Heart left ventricle (tissue), 16 donors: ENCODE measurements at regions not wholly inside any gene's neighbourhood (a gene's known extent, or its start where the extent isn't known, plus 50 kb on each side); places are given as distances from the start of the nearest gene placed in this dataset.
A peak's percentile ranks its signal among the peaks of the same experiment; 100 is the strongest.

ENCODE experiments used
- ATAC-seq, 4 donors: fragments of 200-7000 bp; cut with Tn5 transposase; one replicate each; pipeline ENCODE4 v1.9.1; 2020 to 2022; ENCODE audit warnings: moderate library complexity in 4 of 4, mild to moderate bottlenecking in 3 of 4, moderate number of reproducible peaks in 1 of 4
- DNase-seq, 5 donors: peaks; one replicate each; pipeline ENCODE4 v3.0.0-alpha.2; 2020
- H3K27ac ChIP-seq, 12 donors: fragments of 200-600 bp; sonication (generic) in 4 of 12; one replicate each; pipeline versions ENCODE4 v1.5.0 to v1.8.0; 2016 to 2022; ENCODE audit warnings: mild to moderate bottlenecking in 2 of 12
- H3K27me3 ChIP-seq, 9 donors: fragments of 200-600 bp; sonication (generic) in 2 of 9; one replicate each; pipeline versions ENCODE4 v1.5.1 to v1.8.0; 2016 to 2022; ENCODE audit warnings: mild to moderate bottlenecking in 3 of 9
- H3K36me3 ChIP-seq, 9 donors: fragments of 200-600 bp; sonication (generic) in 2 of 9; one replicate each; pipeline versions ENCODE4 v1.5.0 to v1.8.0; 2018 to 2022; ENCODE audit warnings: mild to moderate bottlenecking in 2 of 9
- H3K4me1 ChIP-seq, 12 donors: fragments of 200-600 bp; sonication (generic) in 4 of 12; one replicate each; pipeline versions ENCODE4 v1.5.0 to v1.8.0; 2016 to 2022; ENCODE audit warnings: mild to moderate bottlenecking in 3 of 12
- H3K4me3 ChIP-seq, 12 donors: fragments of 200-600 bp; sonication (generic) in 4 of 12; one replicate each; pipeline versions ENCODE4 v1.5.0 to v1.8.0; 2017 to 2022; ENCODE audit warnings: mild to moderate bottlenecking in 9 of 12, moderate library complexity in 4 of 12
- H3K9me3 ChIP-seq, 12 donors: fragments of 200-600 bp; sonication (generic) in 4 of 12; one replicate each; pipeline versions ENCODE4 v1.5.0 to v1.8.0; 2016 to 2022; ENCODE audit warnings: mild to moderate bottlenecking in 1 of 12
- POLR2A ChIP-seq, 2 donors: fragments of 450-650 bp; IDR thresholded peaks; one replicate each; pipeline ENCODE4 v1.6.1; 2017; ENCODE audit warnings: antibody characterized with exemption in 2 of 2, mild to moderate bottlenecking in 2 of 2, moderate library complexity in 2 of 2
- WGBS, 4 donors: extraction: QIAGEN DNeasy Blood & Tissue Kit in 2 of 4; methylation state at CpG; one replicate each; pipeline versions ENCODE4 v1.1.5 to v1.1.7; 2013 to 2018; 5-methylcytosine and 5-hydroxymethylcytosine counted together
- intact Hi-C, 10 donors: fragments of 100-400 bp; cut with DNase I; formaldehyde crosslinking; loops; one replicate each; pipeline versions ENCODE4 v1.11.1 to v1.14.2; 2022
- TF ChIP-seq, protein P1 (sequence below), 12 donors: fragments of 200-600 bp; sonication (generic) in 4 of 12; IDR thresholded peaks; one replicate each; pipeline versions ENCODE4 v1.5.0 to v1.8.0; 2018 to 2022; ENCODE audit warnings: antibody characterized with exemption in 12 of 12, mild to moderate bottlenecking in 5 of 12
- donor health status: ischemic (EF 13 %, LVEDD 7.1; RV severe dilation, severe dysfunction).
- donor health status: healthy with polysubstance abuse.
- donor health status: DM: no; HTN: yes; CAD: no.
- donor health status: DM: no; HTN: no; CAD: no.
- donor health status: ischemic (EF 25% LVEDD 6.9; RV normal size, moderate dysfunction).
- donor health status: ischemic (EF 25% LVEDD 5.7; RV mildly dilated, moderate dysfunction).
- donor health status: healthy.
- donor health status: DM: yes; HTN: yes; CAD: no.
- donor health status: ischemic (EF 35%, LVEDD 5.7; RV mildly dilated, moderate dysfunction).
- donor health status: nonischemic (EF 11% LVEDD 7.7; RV severe dilation, severe dysfunction).
- donor health status: DM: yes; HTN: yes; CAD: no.
- donor health status: PGD.
- donor health status: ischemic (EF 29% LVEDD 5.4; RV normal size, mild dysfunction).
- donor health status: nonischemic (EF 23%, LVEDD 6.1; RV moderate dilation, normal function).

- peaks cover 0 to 3% (median 0%) of the 10 kb centered on the region in 12 donors for H3K4me1 ChIP-seq
- TF ChIP-seq, protein P1, sequence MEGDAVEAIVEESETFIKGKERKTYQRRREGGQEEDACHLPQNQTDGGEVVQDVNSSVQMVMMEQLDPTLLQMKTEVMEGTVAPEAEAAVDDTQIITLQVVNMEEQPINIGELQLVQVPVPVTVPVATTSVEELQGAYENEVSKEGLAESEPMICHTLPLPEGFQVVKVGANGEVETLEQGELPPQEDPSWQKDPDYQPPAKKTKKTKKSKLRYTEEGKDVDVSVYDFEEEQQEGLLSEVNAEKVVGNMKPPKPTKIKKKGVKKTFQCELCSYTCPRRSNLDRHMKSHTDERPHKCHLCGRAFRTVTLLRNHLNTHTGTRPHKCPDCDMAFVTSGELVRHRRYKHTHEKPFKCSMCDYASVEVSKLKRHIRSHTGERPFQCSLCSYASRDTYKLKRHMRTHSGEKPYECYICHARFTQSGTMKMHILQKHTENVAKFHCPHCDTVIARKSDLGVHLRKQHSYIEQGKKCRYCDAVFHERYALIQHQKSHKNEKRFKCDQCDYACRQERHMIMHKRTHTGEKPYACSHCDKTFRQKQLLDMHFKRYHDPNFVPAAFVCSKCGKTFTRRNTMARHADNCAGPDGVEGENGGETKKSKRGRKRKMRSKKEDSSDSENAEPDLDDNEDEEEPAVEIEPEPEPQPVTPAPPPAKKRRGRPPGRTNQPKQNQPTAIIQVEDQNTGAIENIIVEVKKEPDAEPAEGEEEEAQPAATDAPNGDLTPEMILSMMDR (IDR thresholded peaks at IDR 0.05), result no peak
- no peak for TF ChIP-seq POLR2A (IDR thresholded peaks at IDR 0.05)
- DNase-seq (no peak), ATAC-seq (no peak)
- peaks cover 0 to 21% (median 0%) of the 10 kb centered on the region in 9 donors for H3K36me3 ChIP-seq
- H3K27ac ChIP-seq, result peak overlapping the region in 2 of 12 donors; percentile 46 to 55
- H3K27me3 ChIP-seq, result no peaks in the 10 kb centered on the region
- H3K9me3 ChIP-seq, result no peaks in the 10 kb centered on the region
- WGBS, 4 donors, result 83 to 89% (median 88%) methylated on average over 2 of the region's 2 CpGs
- intact Hi-C loops, result no loop called here
- H3K4me3 ChIP-seq, result no peak overlapping the region
Observed at GRCh38 chr14:71687166-71687831, 244.9 kb upstream of the RGS6 start.

DNA sequence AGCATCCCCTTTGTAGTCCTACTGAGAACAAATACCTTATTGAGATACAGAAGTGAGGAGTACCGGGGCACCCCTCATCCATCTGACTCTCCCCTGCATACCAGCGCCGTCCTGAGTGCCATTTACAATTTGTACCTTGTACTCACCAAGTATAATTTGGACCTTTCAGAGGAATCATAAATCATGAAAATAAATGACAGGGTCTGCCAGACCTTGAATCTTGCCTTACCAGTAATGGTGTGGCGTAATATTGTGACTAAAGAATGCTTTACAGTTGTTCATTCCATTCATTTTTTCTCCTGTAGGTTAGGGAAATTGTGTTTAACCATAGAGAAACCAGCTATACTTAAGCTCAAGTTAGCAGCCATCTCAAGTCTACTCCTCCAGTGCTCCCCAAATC, 243.7 kb upstream of the RGS6 start:
- 94 to 98% (median 96%) methylated on average over 4 of the region's 4 CpGs for WGBS, 4 donors
- no peak for DNase-seq
- H3K27ac ChIP-seq, result peak overlapping the region in 1 of 12 donors; percentile 55

GRCh38 chr14:71690478-71690877, 241.8 kb upstream of the RGS6 start:
- intact Hi-C loops, result no loop called here
- Histone ChIP-seq H3K4me3 (no peak overlapping the region), H3K27me3 (no peaks in the 10 kb centered on the region), H3K36me3 (peaks cover 0 to 10% (median 0%) of the 10 kb centered on the region in 9 donors), H3K27ac (no peak overlapping the region), H3K4me1 (peaks cover 0 to 3% (median 0%) of the 10 kb centered on the region in 12 donors), H3K9me3 (peaks cover 0 to 4% (median 0%) of the 10 kb centered on the region in 12 donors)
- WGBS, 4 donors, result 95 to 97% (median 95%) methylated on average over 2 of the region's 2 CpGs
- DNase-seq (no peak), ATAC-seq (no peak)
- no peak for TF ChIP-seq POLR2A (IDR thresholded peaks at IDR 0.05)
- TF ChIP-seq, protein P1 (IDR thresholded peaks at IDR 0.05), result no peak

More for the DNA sequence above, 243.7 kb upstream of the RGS6 start:
- intact Hi-C loops, result no loop called here
- peaks cover 0 to 21% (median 0%) of the 10 kb centered on the region in 9 donors for H3K36me3 ChIP-seq
- H3K27me3 ChIP-seq, result no peaks in the 10 kb centered on the region
- no peak for ATAC-seq
- H3K4me1 ChIP-seq, result peaks cover 0 to 3% (median 0%) of the 10 kb centered on the region in 12 donors
- H3K4me3 ChIP-seq, result no peak overlapping the region
- no peak for TF ChIP-seq POLR2A (IDR thresholded peaks at IDR 0.05)
- TF ChIP-seq, protein P1 (IDR thresholded peaks at IDR 0.05), result no peak
- H3K9me3 ChIP-seq, result peaks cover 0 to 4% (median 0%) of the 10 kb centered on the region in 12 donors

DNA sequence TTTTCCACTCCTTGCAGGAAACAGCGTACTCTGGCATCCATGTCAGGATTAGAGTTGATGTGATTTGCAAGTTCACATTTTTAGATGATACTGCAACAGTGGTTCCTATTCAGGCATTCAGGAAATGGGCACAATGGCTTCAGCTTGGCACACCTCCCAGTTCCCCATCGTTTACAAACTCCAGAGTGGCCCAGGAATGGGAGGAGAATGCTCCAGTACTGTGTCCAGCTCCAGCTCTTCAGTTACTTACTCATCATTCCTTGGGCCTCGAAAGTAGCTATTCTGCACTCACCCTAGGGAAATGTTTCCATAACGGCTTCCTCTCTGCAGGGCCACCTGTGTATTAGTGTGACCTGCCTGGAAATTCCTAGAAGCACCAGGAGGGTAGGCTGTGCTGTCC, 239.7 kb upstream of the RGS6 start:
- Histone ChIP-seq H3K36me3 (no peaks in the 10 kb centered on the region), H3K4me1 (no peaks in the 10 kb centered on the region), H3K27ac (no peak overlapping the region), H3K27me3 (no peaks in the 10 kb centered on the region), H3K9me3 (peaks cover 0 to 4% (median 0%) of the 10 kb centered on the region in 12 donors), H3K4me3 (no peak overlapping the region)
- 42 to 69% (median 60%) methylated on average over 3 to 4 of the region's 4 CpGs for WGBS, 4 donors
- DNase-seq (no peak), ATAC-seq (peak in 1 of 4 donors; percentile 24)
- intact Hi-C loops, result no loop called here
- TF ChIP-seq POLR2A (IDR thresholded peaks at IDR 0.05), result no peak
- TF ChIP-seq, protein P1 (IDR thresholded peaks at IDR 0.05), result no peak
